ENCODE measurements at regions not wholly inside any gene's neighbourhood (a gene's known extent, or its start where the extent isn't known, plus 50 kb on each side); places are given as distances from the start of the nearest gene placed in this dataset.

DNA sequence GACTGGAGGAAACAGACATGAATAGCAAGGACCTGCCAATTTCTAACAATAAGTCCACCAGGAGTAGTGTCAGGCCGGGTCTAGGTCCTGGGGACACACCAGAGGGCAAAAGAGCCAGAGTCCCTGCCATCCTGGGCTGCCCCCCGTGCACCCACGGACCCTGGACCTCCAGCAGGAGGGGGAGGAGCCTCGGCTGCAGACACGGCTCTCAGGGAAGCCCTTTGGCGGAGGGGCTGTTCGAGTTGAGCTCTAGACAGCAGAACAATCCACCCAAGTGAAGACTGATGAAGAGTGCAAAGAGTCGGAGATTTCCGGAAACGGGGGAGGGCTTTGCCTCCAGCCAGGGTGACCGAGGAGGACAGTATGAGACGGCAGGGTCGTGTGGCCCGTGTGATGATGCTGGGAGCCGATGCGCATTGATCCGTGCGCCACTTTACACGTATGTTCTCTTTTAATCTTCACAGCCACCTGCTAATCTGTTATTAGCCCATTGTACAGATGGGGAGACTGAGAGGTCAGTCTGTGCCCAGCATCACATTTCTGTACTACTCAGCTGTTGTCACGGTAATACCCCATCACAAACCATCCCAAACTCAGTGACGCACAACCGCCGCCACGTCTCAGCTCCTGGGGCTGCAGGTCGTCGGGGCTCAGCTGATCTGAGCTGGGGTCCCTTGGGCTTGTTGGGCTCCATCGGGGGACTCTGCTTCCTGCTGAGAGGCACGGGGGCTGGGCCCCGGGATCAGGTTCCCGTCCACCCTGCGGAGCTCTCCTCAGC is 502.0 kb downstream of the PREX1 start:
- no peak for ATAC-seq
- peaks cover 0 to 4% (median 0%) of the 10 kb centered on the region in 4 donors for H3K27me3 ChIP-seq
- WGBS, 2 donors, result 62 to 78% methylated on average over 31 of the region's 31 CpGs
- FAIRE-seq, result no peak
- H3K27ac ChIP-seq, result no peak overlapping the region
- H3K36me3 ChIP-seq, result no peaks in the 10 kb centered on the region
- TF ChIP-seq CTCF (IDR thresholded peaks at IDR 0.05), result no peak
- no peak overlapping the region for H3K4me3 ChIP-seq
- no peaks in the 10 kb centered on the region for H3K4me1 ChIP-seq
- DNase-seq, result no peak
- intact Hi-C loops (cut with DNase I), result no loop called here
- no peaks in the 10 kb centered on the region for H3K9me3 ChIP-seq

GRCh38 chr20:48324744-48325143 is 503.1 kb downstream of the PREX1 start:
- TF ChIP-seq CTCF (IDR thresholded peaks at IDR 0.05), result no peak
- DNase-seq (no peak), FAIRE-seq (no peak), ATAC-seq (no peak)
- Histone ChIP-seq H3K9me3 (no peaks in the 10 kb centered on the region), H3K36me3 (no peaks in the 10 kb centered on the region), H3K4me3 (no peak overlapping the region), H3K4me1 (no peaks in the 10 kb centered on the region), H3K27ac (no peak overlapping the region), H3K27me3 (peaks cover 0 to 4% (median 0%) of the 10 kb centered on the region in 4 donors)
- 50 to 76% methylated on average over 4 of the region's 4 CpGs for WGBS, 2 donors
- intact Hi-C loops (cut with DNase I), result no loop called here

- H3K27me3 ChIP-seq, result peaks cover 0 to 4% (median 0%) of the 10 kb centered on the region in 4 donors
- H3K36me3 ChIP-seq, result no peaks in the 10 kb centered on the region
- no peak for FAIRE-seq
- intact Hi-C loops (cut with DNase I), result no loop called here
- no peak overlapping the region for H3K27ac ChIP-seq
- H3K4me3 ChIP-seq, result no peak overlapping the region
- H3K9me3 ChIP-seq, result no peaks in the 10 kb centered on the region
- no peak for DNase-seq
- no peaks in the 10 kb centered on the region for H3K4me1 ChIP-seq
- no peak for ATAC-seq
- TF ChIP-seq CTCF (IDR thresholded peaks at IDR 0.05), result no peak
- 67 to 80% methylated on average over 6 of the region's 6 CpGs for WGBS, 2 donors
These were observed 506.5 kb downstream of the PREX1 start for GRCh38 chr20:48321271-48321670.

DNA sequence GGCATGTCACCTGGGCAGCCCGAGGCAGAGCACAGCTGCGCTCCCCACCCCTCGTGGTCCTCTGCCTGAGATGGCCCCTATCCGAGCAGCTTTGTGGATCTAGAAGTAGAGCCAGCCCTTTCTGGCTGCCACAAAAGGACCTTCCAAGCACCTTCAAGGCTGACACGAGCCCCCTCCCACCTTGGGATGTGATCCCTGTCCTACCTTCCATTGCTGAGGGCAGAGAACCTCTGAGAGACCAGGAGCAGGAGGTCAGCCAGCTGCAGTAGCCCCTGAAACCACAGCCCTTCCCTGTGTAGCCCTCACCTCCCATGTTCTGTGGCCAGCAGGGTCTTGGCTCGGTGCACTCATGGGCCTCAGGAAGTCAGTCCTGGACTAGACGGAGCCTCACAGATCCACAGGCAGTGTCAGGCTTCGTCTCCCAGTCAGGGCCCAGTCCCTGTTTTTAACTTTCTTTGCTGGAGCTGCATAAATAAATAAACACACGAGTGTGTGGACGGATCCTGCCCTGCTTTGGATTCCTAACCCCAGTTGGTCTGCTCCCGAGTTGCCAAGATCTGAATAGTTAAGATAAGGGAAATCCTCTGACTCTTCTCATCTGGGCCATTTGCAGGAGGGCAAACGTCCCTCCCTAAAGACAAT is 507.7 kb downstream of the PREX1 start:
- Histone ChIP-seq H3K36me3 (no peaks in the 10 kb centered on the region), H3K4me3 (no peak overlapping the region), H3K4me1 (no peaks in the 10 kb centered on the region), H3K27ac (no peak overlapping the region), H3K9me3 (no peaks in the 10 kb centered on the region), H3K27me3 (peaks cover 0 to 4% (median 0%) of the 10 kb centered on the region in 4 donors)
- intact Hi-C loops (cut with DNase I), result no loop called here
- DNase-seq (no peak), FAIRE-seq (no peak), ATAC-seq (no peak)
- TF ChIP-seq CTCF (IDR thresholded peaks at IDR 0.05), result no peak
- WGBS, 2 donors, result 41 to 44% methylated on average over 12 of the region's 12 CpGs

GRCh38 chr20:48317578-48317977 is 510.2 kb downstream of the PREX1 start:
- WGBS, 2 donors, result 56 to 70% methylated on average over 6 of the region's 6 CpGs
- no peak for FAIRE-seq

More at GRCh38 chr20:48317578-48317977, 510.2 kb downstream of the PREX1 start:
- peaks cover 0 to 1% (median 0%) of the 10 kb centered on the region in 4 donors for H3K27me3 ChIP-seq
- no peak for TF ChIP-seq CTCF (IDR thresholded peaks at IDR 0.05)
- DNase-seq (no peak), ATAC-seq (no peak)
- intact Hi-C loops (cut with DNase I), result no loop called here
- H3K36me3 ChIP-seq, result no peaks in the 10 kb centered on the region
- H3K27ac ChIP-seq, result no peak overlapping the region
- H3K9me3 ChIP-seq, result no peaks in the 10 kb centered on the region
- H3K4me1 ChIP-seq, result no peaks in the 10 kb centered on the region
- H3K4me3 ChIP-seq, result no peak overlapping the region
